GM19438 (cell line): ENCODE measurements at regions not wholly inside any gene's neighbourhood (a gene's known extent, or its start where the extent isn't known, plus 50 kb on each side); places are given as distances from the start of the nearest gene placed in this dataset.

Source experiments
- ATAC-seq: cut with Tn5 transposase; IDR thresholded peaks from one replicate; pipeline ENCODE4 v1.9.1; 2021; ENCODE audit warnings: low read depth; ENCODE audit not compliant: unreplicated experiment

GRCh38 chr20:50272724-50273446 lies 82.3 kb downstream of the CEBPB start:
- no peak for ATAC-seq

DNA sequence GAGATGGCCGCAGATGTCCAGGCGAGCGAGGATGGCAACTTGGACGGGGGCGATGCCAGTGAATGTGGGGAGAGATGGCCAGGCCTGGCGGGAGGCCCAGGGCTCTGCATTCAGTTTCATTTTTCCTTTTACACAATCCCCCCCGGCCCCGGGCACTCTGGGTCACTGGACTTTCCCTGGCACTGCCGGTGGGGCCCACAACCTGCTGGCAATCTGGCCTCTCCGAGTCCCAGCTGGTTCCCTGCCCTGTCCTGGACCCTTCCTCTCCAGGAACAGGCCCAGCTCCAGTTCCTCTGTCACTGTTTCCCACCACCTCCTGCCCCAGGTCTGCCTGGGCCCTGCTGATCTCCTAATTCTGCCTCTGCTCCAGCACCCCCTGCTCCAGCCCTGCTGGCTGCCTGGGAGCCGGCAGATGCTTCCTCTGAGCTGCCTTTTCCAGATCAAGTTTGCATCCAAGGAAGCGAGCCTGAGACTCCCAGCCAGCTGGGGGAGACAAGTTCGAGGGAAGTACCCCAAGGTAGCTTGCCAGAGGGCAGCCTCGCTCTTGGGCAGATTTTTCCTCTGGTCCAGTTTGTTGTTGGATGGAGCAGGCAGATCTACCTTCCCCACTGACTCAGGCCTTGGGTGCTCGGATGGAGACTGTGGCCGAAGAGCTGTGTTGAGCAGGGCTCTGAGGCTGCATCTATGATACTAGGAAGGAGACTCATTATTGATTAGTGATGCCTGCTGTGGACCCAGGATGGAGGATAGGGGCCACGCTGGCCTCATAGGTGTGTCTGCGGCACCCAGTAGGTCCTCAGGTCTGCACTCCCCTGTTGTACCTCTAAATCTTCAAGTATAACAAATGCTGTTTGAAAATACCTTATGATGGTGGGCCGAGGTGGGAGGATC lies 83.2 kb downstream of the CEBPB start:
- ATAC-seq = no peak

GRCh38 chr20:50274570-50275430 lies 84.2 kb downstream of the CEBPB start:
- no peak for ATAC-seq

DNA sequence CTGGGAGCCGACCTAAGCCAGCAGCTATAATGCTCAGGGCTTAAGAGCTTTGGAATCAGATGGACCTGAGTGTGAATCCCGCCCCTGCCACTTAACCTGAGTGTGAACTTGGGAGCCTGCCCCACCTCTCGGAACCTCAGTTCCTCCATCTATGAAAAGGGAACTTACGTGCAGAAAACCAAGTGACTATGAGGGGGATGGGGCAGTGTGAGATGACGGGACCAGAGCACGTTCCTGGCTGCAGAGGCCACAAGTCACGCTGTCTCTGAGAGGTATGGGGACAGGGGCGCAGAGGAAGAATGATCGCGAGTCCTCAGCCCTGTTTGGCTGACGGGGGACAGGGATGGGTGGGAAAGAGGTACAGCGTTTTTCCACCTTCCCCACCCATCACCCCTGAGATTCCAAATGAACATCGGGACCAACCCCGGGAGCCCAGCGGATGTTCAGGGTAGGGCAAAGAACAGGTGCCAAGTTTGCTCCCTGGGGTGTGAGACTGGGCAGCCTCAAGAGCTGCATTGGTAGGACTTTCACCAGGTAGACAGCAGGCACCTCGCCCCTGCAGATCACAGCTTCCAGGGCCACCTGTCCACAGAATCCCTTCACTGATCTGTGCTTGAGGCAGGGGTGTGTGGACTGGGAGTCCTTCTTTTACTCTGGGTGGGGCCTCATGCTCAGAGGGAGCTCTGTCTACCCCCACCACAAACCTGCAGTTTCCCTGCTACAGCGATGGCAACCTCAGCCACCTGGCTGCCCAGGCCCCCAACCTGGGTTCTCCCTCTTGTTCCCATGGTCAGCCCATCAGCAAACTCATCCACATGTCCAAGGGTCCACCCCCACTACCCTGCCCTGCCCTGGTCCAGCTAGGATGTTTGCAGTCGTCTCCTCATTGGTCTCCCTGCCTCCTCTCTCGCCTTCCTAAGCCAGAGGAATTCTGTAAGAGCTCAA lies 85.8 kb downstream of the CEBPB start:
- no peak for ATAC-seq

GRCh38 chr20:50277064-50277415 lies 86.4 kb downstream of the CEBPB start:
- ATAC-seq = no peak

GRCh38 chr20:50277460-50278376 lies 87.1 kb downstream of the CEBPB start:
- no peak for ATAC-seq

DNA sequence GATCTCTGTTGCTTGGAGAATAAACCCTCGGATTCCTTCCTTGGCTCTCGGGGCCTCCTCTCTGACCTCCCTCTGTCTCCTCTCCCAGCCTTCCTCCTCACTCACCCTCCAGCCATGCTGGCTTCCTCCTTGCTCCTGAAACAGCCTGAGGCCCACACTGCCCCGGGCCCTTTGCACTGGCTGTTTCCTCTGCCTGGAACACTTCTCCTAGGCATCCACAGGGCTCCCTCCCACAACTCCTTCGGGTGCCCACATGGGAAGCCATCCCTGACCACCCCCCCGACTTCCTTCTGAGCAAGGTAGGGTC lies 87.7 kb downstream of the CEBPB start:
- ATAC-seq = no peak

- ATAC-seq = no peak
These were observed 88.3 kb downstream of the CEBPB start for GRCh38 chr20:50278684-50279531.

- ATAC-seq = no peak
These were observed 89.6 kb downstream of the CEBPB start for GRCh38 chr20:50279988-50280850.

- ATAC-seq = no peak
These were observed 90.4 kb downstream of the CEBPB start for GRCh38 chr20:50280851-50281655.

GRCh38 chr20:50281831-50282591 lies 91.4 kb downstream of the CEBPB start:
- ATAC-seq = no peak

DNA sequence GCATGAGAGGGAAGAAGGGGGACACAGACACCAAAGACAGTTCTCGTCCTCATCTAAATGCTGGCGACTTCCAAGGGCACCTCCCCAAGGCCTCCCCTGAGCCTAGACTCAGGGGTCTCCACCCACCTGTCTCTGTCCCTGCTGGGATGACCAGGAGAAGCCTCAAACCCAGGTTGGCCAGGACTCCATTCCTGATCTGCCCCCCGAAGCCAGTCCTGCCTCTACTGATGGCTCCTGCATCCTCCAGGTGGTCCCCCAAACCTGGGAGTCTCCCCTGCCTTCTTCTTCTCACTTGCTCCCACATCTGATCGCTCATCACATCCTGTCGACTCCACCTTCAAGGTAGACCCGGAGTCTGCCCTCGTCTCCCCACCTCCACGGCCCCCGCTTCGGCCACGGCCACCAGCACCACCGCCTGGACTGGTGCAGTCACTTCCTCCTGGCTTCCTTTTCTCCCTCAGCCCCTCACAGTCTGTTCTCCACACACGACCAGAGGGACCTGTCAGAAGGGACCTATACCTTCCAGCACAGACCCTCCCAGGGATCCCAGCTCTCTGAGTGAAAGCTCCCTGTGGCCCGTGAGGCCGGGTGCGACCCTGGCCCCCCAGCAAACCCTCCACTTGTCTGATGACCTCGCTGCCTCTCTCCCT lies 92.1 kb downstream of the CEBPB start:
- ATAC-seq = no peak

DNA sequence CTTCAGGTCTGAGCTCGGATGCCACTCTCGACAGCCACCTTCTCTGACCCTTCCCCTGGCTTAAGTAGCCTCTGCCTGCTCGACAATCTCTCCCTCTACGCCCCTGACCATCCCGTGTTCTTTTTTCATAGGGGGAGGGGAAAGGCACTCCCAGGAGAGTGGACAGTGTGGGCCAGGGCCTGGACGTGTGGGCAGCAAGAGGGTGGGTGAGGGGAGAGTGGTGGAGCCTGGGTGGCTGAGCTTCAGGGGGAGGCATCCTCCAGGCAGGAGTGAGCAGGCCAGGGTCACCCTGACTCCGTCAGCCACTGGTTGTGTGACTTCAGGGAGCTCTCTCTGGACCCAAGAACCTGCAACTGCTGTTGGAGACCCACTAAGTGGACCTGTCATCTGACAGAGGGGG lies 92.7 kb downstream of the CEBPB start:
- no peak for ATAC-seq

- ATAC-seq = no peak
These were observed 93.5 kb downstream of the CEBPB start for GRCh38 chr20:50283922-50284810.
